CD4-positive, alpha-beta T cell treated with Interleukin-4 for 1 hour (primary cell): ENCODE measurements at regions not wholly inside any gene's neighbourhood (a gene's known extent, or its start where the extent isn't known, plus 50 kb on each side); places are given as distances from the start of the nearest gene placed in this dataset.

Experiments used
- DNase-seq, 2 donors: peaks; one replicate each; pipeline ENCODE4 v3.0.0-alpha.2; 2020 to 2022

GRCh38 chr3:144241404-144241803 is 269.8 kb downstream of the DIPK2A start:
- DNase-seq = no peak

GRCh38 chr3:144242747-144243146 is 271.1 kb downstream of the DIPK2A start:
- no peak for DNase-seq

GRCh38 chr3:144244662-144245061 is 273.0 kb downstream of the DIPK2A start:
- DNase-seq = no peak

GRCh38 chr3:144252896-144253295 is 281.3 kb downstream of the DIPK2A start:
- DNase-seq = no peak

DNA sequence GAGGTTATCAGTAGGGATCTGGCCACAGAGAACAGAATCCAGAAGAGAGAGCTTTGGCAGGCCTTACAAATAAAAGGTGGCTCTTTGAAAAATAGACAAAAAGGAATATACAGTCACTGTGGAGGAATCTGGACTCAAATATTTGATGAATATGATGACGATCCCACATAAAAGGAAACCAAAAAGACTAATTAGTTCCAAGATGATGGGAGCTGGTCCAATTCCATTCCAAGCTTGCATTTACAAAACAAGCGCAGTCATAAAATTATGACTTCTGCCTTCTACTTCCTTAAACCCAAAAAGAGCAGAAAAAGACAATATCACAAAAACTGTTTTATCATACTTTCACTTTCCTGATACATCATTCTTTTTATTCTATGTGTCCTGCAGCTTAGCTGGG is 285.8 kb downstream of the DIPK2A start:
- no peak for DNase-seq

- no peak for DNase-seq
Observed at GRCh38 chr3:144259267-144259666, 287.6 kb downstream of the DIPK2A start.

DNA sequence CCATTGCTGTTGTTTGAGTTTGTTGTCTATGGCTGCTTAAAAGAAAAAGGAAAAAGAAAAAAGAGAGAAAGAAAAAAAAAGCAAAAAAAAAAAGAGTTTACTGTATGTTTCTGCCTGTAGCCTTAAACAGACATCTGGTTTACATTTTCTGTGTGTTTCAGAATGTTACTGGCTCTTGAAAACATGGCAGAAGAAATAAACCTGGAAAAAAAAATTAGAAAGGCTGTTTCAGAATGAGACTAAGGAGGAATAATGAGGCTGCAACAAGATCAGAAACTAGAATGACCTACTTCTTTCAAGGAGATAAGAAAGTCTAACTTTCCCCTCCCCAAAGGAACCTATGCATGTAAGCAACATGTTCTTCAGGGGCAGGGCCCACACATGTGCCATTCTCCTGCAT is 292.1 kb downstream of the DIPK2A start:
- DNase-seq = no peak

DNA sequence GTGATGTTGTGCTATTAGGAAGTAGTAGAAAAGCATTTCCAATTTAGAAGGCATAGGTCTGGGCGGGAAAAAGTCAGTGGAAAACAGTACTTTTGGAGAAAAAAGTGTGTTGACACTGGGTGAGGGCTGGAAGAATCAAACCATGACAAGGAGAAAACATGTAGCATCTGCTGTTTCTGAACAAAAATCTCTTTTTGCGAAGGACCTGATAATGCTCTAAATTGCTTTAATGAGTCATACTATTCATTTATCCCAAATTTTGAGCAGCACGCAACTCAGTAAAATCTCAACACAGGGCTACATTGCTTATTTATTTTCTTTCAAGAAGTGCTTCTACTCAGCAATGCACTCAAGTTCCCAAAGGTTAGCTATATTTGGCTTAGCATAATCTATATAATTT is 292.7 kb downstream of the DIPK2A start:
- DNase-seq = no peak

- DNase-seq = no peak
Observed at GRCh38 chr3:144264794-144265193, 293.2 kb downstream of the DIPK2A start.

DNA sequence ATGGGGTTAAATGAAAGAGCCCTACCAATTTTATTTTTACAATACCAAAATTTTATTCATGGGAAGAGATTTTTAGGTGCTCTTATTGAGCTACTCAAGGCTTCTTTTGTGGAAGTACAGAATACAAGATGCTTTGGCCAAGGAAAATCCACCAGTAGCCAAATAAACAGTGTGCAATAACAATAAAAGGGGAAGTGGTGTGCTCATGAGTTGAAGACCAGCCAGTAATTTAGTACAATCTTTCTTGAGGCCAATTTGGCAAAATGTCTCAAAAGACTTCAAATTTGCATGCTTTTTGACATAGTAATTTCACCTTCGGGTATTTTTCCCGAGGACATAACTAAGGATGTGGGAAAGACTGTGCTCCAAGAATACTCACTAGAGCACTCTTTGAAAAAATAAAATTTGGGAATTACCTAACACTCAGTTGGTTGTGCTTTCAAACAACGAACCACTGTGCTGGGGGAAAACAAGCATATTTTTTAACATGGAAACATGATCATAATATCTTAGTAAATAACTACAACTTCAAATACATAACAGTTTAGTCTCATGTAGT is 294.0 kb downstream of the DIPK2A start:
- no peak for DNase-seq

- no peak for DNase-seq
Observed at GRCh38 chr3:144270100-144270499, 298.5 kb downstream of the DIPK2A start.

- DNase-seq = no peak
Observed at GRCh38 chr3:144272680-144273079, 301.1 kb downstream of the DIPK2A start.

- no peak for DNase-seq
Observed at GRCh38 chr3:144273601-144274000, 302.0 kb downstream of the DIPK2A start.

GRCh38 chr3:144275005-144275404 is 303.4 kb downstream of the DIPK2A start:
- no peak for DNase-seq

- no peak for DNase-seq
Observed at GRCh38 chr3:144282313-144282712, 310.7 kb downstream of the DIPK2A start.

DNA sequence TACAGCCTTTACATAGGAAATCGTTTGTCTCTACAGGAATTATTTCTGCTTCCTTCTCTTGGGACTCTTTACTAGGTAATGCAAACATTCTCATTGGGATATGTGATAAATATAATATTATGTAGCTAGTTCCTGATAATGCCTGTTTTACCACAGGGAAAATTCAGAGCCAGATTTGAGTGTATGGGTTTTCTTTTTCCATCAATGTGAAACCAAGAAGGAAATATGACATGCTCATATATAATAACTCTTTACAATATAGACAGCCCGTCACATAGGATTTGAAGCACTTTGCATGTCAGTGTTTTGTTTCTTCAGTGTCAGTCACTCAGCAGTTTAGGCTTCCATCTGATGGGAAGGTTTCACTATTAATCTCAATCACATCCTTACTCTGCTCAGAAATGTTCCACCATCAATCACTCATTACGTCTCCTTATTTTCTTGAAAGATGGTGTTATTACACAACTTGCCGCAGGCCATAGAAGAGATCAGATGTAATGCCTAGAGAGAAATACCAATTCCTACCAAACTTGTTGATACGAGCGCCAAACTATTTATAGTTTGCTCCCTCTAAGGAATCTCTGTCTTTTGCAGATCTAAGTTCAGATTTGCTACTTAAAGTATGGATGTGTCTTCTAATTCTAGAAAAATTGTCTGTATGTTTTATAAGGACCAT is 314.8 kb downstream of the DIPK2A start:
- no peak for DNase-seq

DNA sequence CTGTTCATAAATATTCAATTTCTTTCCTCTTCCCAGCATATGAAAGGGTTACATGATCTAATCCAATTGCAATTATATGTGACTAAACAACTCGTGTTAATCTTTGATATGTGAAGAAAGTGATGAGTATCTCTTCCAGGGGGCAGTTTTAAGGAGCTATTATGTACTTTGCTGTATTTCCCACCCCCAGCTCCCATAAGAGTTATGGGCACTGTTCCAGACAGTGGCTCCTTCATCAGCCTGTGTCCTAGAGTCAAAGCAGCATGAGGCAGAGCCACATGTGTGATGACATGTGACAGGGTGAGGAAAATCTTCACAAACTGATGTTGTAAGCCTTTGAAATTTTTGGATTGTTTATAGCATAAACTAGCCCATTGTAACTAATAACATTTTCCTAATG is 315.4 kb downstream of the DIPK2A start:
- DNase-seq = no peak

DNA sequence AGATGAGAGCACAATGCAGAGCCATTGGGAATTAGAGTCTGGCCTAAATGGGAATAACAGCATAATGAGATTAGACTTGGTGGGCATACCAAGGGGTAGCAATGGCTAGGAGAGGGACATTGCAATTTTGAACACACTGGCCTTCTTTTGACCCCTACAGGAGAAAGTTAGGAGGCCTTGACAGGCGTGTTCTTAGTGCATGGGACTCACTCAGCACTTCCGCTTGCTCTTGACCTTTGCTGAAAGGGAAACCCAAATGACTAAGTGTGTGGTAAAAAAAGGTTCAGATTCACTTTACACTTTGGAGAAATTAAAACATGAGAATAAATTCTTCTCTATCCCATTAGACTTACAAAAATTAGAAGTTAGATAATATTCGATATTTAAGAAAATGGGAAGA is 317.4 kb downstream of the DIPK2A start:
- no peak for DNase-seq

DNA sequence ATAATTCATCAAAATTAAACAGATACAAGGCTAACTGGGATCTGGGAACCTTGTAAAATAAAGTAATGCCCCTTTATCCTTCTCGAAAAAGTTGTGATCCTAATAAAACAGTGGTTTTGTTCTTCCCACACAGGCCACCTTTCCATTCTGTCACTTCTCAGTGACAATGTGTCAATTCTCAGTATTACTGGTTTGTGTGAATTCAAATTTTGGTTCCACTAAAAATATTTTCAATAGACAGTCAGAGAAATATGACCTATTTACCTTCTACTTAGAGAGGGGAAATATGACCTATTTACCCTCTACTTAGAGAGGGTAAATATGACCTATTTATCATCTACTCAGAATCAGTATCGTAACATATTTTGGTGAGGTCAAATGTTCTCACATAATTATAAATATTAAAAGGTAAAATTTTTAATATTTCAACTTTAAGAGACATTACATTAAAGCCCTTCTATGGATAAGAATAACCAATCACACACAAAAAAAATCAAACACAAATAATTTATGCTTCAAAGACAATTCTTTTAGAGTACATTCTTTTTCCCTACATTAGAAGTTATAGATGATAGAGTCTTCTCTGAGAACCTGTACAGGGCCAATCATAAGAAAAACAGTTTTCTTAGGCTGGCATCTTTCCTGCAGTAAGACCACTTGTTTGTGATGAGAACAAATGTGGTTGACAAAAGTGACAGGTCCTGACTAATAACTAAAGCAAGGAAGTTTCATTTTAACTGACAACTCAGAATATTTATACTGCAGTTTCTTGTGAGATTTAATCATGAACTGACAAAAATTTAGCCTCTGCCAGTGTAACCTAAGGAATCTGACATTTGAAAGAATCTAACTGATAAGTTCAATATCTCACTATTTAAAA is 323.3 kb downstream of the DIPK2A start:
- DNase-seq = peak in 1 of 2 donors; percentile 14

DNA sequence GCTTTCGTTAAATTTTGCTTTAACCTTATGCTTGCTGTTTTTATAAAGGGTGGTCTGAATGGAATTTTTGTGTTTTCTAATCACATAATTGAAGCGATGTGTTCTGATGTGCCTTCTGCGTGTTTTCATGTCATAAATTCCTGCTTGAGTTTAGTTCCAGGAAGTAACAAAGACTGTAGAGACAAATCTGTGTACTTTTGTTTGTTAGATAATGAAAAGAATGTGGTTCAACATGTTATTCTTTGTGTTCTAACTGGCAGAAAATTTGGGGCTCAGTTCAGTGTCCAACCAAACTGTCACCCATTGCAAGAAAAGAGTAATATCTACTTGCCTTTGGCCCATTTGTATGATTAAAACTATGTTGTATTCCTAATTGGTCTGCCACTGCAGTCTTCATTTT is 324.0 kb downstream of the DIPK2A start:
- no peak for DNase-seq

DNA sequence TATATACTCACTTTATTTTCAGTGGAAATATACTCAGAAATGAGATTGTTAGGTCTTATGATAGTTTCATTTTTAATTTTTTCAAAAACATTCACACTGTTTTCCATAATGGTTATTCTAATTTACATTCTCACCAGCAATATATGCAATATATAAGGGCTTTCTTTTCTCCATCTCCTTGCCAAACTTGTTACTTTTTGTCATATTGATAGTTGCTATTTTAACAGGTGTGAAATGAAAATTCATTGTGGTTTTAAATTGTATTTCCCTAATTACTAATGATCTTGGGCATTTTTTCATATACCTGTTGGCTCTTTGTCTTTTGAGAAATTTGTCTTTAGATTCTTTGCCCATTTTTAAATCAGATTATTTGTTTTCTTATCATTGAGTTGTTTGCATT is 325.2 kb downstream of the DIPK2A start:
- DNase-seq = no peak

- no peak for DNase-seq
Observed at GRCh38 chr3:144301863-144302262, 330.2 kb downstream of the DIPK2A start.

- DNase-seq = no peak
Observed at GRCh38 chr3:144307951-144308350, 336.3 kb downstream of the DIPK2A start.

GRCh38 chr3:144308396-144308795 is 336.8 kb downstream of the DIPK2A start:
- no peak for DNase-seq
